CD4-positive, alpha-beta T cell (primary cell): ENCODE measurements at regions not wholly inside any gene's neighbourhood (a gene's known extent, or its start where the extent isn't known, plus 50 kb on each side); places are given as distances from the start of the nearest gene placed in this dataset.

Experiments used
- ATAC-seq: fragments of 200-7000 bp; cut with Tn5 transposase; one replicate; pipeline ENCODE4 v1.10.0; 2022; ENCODE audit warnings: mild to moderate bottlenecking; ENCODE audit not compliant: poor library complexity
- CTCF ChIA-PET: fragments of 350-600 bp; sonication (Branson Sonifier 250); formaldehyde crosslinking; loops from one replicate; lab custom pipeline; 2021; ENCODE audit warnings: antibody characterized with exemption, inconsistent platforms; lab: Charles Lee
- POLR2A ChIA-PET: fragments of 350-600 bp; sonication (Branson Sonifier 250); formaldehyde crosslinking; loops from one replicate; lab custom pipeline; 2021; ENCODE audit warnings: antibody characterized with exemption, inconsistent platforms; lab: Charles Lee
- DNase-seq, 14 experiments: peaks; one replicate each; pipeline ENCODE4 v3.0.0-alpha.2; 2013 to 2020; ENCODE audit warnings: mixed read lengths in 2 of 14
- H3K27ac ChIP-seq, 2 donors: one replicate each; pipeline versions ENCODE4 v1.5.1 to v1.7.0; 2013; ENCODE audit warnings: low read length in 2 of 2, low read depth in 1 of 2, mild to moderate bottlenecking in 1 of 2
- H3K27me3 ChIP-seq, 2 experiments: 1 replicate in 1 of 2; 2 replicates in 1 of 2; pipeline versions ENCODE4 v1.6.1 to v1.7.0; 2013; ENCODE audit warnings: low read length in 2 of 2, control low read depth in 1 of 2, mild to moderate bottlenecking in 1 of 2, moderate library complexity in 1 of 2; ENCODE audit not compliant: insufficient read depth in 2 of 2, control insufficient read depth in 1 of 2
- H3K36me3 ChIP-seq: one replicate; pipeline ENCODE4 v1.6.1; 2013; ENCODE audit warnings: low read length, control low read depth; ENCODE audit not compliant: insufficient read depth
- H3K4me1 ChIP-seq: one replicate; pipeline ENCODE4 v1.6.1; 2013; ENCODE audit warnings: low read length, control low read depth; ENCODE audit not compliant: insufficient read depth
- H3K4me3 ChIP-seq: one replicate; pipeline ENCODE4 v1.5.1; 2013; ENCODE audit warnings: mild to moderate bottlenecking, low read length, moderate library complexity
- H3K9me3 ChIP-seq, 2 experiments: 1 replicate in 1 of 2; 2 replicates in 1 of 2; pipeline versions ENCODE4 v1.6.1 to v1.7.0; 2013; ENCODE audit warnings: low read length in 2 of 2, mild to moderate bottlenecking in 2 of 2, control low read depth in 1 of 2, moderate library complexity in 1 of 2; ENCODE audit not compliant: control insufficient read depth in 1 of 2, insufficient read depth in 1 of 2
- H3K27ac Mint-ChIP-seq: one replicate; pipeline ENCODE4 v1.8.0; 2020; ENCODE audit warnings: mixed read lengths
- H3K27me3 Mint-ChIP-seq: one replicate; pipeline ENCODE4 v1.8.0; 2021; ENCODE audit warnings: mixed read lengths
- H3K36me3 Mint-ChIP-seq: one replicate; pipeline ENCODE4 v1.8.0; 2021; ENCODE audit warnings: low read depth, mixed read lengths
- H3K4me1 Mint-ChIP-seq: one replicate; pipeline ENCODE4 v1.8.0; 2021; ENCODE audit warnings: low read depth, mixed read lengths
- H3K4me3 Mint-ChIP-seq: one replicate; pipeline ENCODE4 v1.8.0; 2020; ENCODE audit warnings: mild to moderate bottlenecking, mixed read lengths
- H3K9me3 Mint-ChIP-seq: one replicate; pipeline ENCODE4 v1.8.0; 2020; ENCODE audit warnings: mixed read lengths
- CTCF ChIP-seq: fragments of 200-600 bp; IDR thresholded peaks from one replicate; pipeline ENCODE4 v1.8.0; 2022; ENCODE audit warnings: antibody characterized with exemption, mild to moderate bottlenecking
- intact Hi-C, 2 experiments: fragments of 100-400 bp; cut with DNase I in 1 of 2; cut with micrococcal nuclease in 1 of 2; formaldehyde crosslinking; loops; one replicate each; pipeline versions ENCODE4 v1.15.1 to v1.9.0; 2023 to 2025; cut with DNase I, micrococcal nuclease

- H3K27me3 ChIP-seq: no peaks in the 10 kb centered on the region
- Mint-ChIP-seq H3K36me3 (no peaks in the 10 kb centered on the region), H3K27me3 (peaks cover 10% of the 10 kb centered on the region), H3K27ac (no peak overlapping the region), H3K4me1 (peaks cover 13% of the 10 kb centered on the region), H3K9me3 (no peaks in the 10 kb centered on the region), H3K4me3 (no peak overlapping the region)
- no peaks in the 10 kb centered on the region for H3K9me3 ChIP-seq
- POLR2A ChIA-PET: no interaction called here
- no peaks in the 10 kb centered on the region for H3K4me1 ChIP-seq
- no peak overlapping the region for H3K27ac ChIP-seq
- no peak for TF ChIP-seq CTCF
- ATAC-seq (no peak), DNase-seq (no peak)
- intact Hi-C loops: no loop called here
- CTCF ChIA-PET: no interaction called here
- H3K4me3 ChIP-seq: no peak overlapping the region
- H3K36me3 ChIP-seq: no peaks in the 10 kb centered on the region
Observed at GRCh38 chr11:123366924-123367323, 63.1 kb upstream of the GRAMD1B start.

DNA sequence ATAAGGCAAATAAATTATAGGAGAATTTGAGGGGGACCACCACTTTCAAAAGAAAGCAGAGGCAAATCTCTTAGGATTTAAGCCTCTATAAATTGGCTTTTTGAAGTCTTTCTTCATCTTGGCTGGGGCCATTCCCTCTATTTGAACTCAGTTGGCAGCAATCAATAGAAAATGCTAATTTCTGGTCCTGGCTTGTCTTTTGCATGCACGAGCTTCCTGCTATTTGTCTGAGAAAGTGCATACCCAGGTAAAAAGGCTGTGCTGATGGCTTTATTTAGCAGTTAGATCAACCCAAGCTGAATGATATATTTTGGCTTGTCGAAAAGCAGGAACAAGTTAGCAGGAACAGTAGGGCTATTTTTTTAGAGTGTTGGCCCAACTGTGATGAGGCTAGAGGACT, 64.1 kb upstream of the GRAMD1B start:
- CTCF ChIA-PET: no interaction called here
- Mint-ChIP-seq H3K9me3 (no peaks in the 10 kb centered on the region), H3K27ac (no peak overlapping the region), H3K27me3 (peaks cover 16% of the 10 kb centered on the region), H3K36me3 (no peaks in the 10 kb centered on the region), H3K4me1 (peaks cover 13% of the 10 kb centered on the region), H3K4me3 (no peak overlapping the region)
- ATAC-seq: no peak
- POLR2A ChIA-PET: no interaction called here
- DNase-seq: no peak
- Histone ChIP-seq H3K36me3 (no peaks in the 10 kb centered on the region), H3K27me3 (peaks cover 0 to 4% of the 10 kb centered on the region in 2 experiments), H3K4me1 (no peaks in the 10 kb centered on the region), H3K27ac (no peak overlapping the region), H3K4me3 (no peak overlapping the region), H3K9me3 (no peaks in the 10 kb centered on the region)
- no peak for TF ChIP-seq CTCF
- intact Hi-C loops: no loop called here

DNA sequence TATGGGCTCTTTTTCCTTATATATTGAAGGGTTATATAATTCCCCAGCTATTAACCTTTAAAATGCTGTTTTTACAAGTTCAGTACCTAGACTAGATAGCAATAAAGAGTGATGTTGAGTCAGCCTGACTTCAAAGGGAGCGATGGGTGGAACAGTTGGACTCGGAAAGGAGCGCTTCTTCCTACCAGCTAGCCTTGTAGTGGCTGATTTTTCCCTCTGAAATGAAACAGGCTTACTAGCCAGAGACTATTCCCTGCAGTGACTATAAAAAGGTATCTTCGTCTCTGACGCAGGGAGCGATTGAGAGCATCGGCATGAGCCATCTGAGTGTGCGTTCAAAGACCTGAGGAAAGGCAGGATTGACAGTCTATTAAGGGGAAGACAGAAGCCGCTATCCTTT, 66.0 kb upstream of the GRAMD1B start:
- Mint-ChIP-seq H3K4me3 (no peak overlapping the region), H3K36me3 (no peaks in the 10 kb centered on the region), H3K27me3 (peaks cover 26% of the 10 kb centered on the region), H3K4me1 (peaks cover 21% of the 10 kb centered on the region), H3K27ac (no peak overlapping the region), H3K9me3 (no peaks in the 10 kb centered on the region)
- no peak for TF ChIP-seq CTCF
- peaks cover under 1 to 8% of the 10 kb centered on the region in 2 experiments for H3K27me3 ChIP-seq
- H3K4me1 ChIP-seq: no peaks in the 10 kb centered on the region
- ChIA-PET CTCF (no interaction called here), POLR2A (no interaction called here)
- H3K36me3 ChIP-seq: no peaks in the 10 kb centered on the region
- no peak overlapping the region for H3K27ac ChIP-seq
- no peak overlapping the region for H3K4me3 ChIP-seq
- DNase-seq (no peak), ATAC-seq (no peak)
- intact Hi-C loops: no loop called here
- H3K9me3 ChIP-seq: no peaks in the 10 kb centered on the region
